Sigmoid colon (tissue), 4 donors: ENCODE measurements at regions not wholly inside any gene's neighbourhood (a gene's known extent, or its start where the extent isn't known, plus 50 kb on each side); places are given as distances from the start of the nearest gene placed in this dataset.

Source experiments
- EP300 ChIP-seq, 4 donors: sonication (generic); formaldehyde crosslinking; IDR thresholded peaks; one replicate each; pipeline ENCODE4 v1.6.1; 2017; ENCODE audit warnings: antibody characterized with exemption in 4 of 4
- POLR2AphosphoS5 ChIP-seq, 4 donors: sonication (generic); formaldehyde crosslinking; IDR thresholded peaks; one replicate each; pipeline ENCODE4 v1.6.1; 2017; ENCODE audit warnings: antibody characterized with exemption in 4 of 4

DNA sequence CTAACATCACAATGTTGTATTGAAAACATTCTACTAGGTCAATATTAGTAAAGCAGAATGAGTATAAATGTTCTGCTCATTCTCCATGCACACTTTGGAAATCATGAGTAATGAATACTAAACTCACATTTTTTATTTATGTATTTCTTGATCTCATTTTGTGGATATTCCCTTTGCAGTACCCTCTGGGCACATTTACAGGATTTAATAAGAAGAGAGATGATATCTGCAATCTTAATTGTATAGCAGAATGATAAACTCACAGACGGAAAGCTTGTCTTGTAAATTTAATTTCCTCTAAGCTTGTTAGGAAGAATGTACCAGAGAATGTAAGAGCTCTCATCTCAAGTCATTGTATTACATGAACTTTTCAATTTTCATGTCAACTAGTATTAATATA, 1279.7 kb downstream of the PCDH7 start:
- no peak for TF ChIP-seq POLR2AphosphoS5 (IDR thresholded peaks at IDR 0.05)
- no peak for TF ChIP-seq EP300 (IDR thresholded peaks at IDR 0.05)
